GM12892 (cell line): ENCODE measurements at regions not wholly inside any gene's neighbourhood (a gene's known extent, or its start where the extent isn't known, plus 50 kb on each side); places are given as distances from the start of the nearest gene placed in this dataset.

Source experiments
- POLR2A ChIP-seq: IDR thresholded peaks from 2 replicates; pipeline ENCODE4 v1.6.1; 2011; ENCODE audit warnings: low read depth, low read length, control low read depth
- POLR2AphosphoS5 ChIP-seq: IDR thresholded peaks from 2 replicates; pipeline ENCODE4 v1.6.1; 2011; ENCODE audit warnings: low read depth, low read length, control low read depth
- TAF1 ChIP-seq: IDR thresholded peaks from 2 replicates; pipeline ENCODE4 v1.6.1; 2011; ENCODE audit warnings: low read depth, mild to moderate bottlenecking, control low read depth, low read length, borderline replicate concordance

DNA sequence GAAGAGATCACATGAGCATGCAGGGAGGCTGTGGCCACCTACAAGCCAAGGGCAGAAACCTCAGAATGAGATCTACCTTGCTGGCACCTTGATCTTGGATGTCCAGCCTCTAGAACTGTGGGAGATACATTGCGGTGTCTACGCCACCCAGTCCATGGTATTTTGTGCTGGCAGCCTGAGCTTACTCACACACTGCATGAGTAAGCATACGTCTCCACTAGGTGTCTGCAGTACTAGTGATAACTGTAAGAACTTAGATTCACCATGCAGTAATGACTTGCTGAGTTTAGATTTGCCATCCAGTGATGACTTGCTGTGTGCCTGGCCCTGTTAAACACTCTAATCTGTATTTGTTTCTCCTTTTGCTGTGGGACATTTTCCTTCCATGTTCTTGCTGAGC, 417.7 kb downstream of the GADD45G start:
- TF ChIP-seq POLR2A (no peak), POLR2AphosphoS5 (no peak), TAF1 (no peak)
